ENCODE measurements at regions not wholly inside any gene's neighbourhood (a gene's known extent, or its start where the extent isn't known, plus 50 kb on each side); places are given as distances from the start of the nearest gene placed in this dataset.
"Not testable (repeated sequence)": the region's sequence is repeated elsewhere in the genome, so short reads cannot be mapped to it uniquely, and the experiment has no call there.

DNA sequence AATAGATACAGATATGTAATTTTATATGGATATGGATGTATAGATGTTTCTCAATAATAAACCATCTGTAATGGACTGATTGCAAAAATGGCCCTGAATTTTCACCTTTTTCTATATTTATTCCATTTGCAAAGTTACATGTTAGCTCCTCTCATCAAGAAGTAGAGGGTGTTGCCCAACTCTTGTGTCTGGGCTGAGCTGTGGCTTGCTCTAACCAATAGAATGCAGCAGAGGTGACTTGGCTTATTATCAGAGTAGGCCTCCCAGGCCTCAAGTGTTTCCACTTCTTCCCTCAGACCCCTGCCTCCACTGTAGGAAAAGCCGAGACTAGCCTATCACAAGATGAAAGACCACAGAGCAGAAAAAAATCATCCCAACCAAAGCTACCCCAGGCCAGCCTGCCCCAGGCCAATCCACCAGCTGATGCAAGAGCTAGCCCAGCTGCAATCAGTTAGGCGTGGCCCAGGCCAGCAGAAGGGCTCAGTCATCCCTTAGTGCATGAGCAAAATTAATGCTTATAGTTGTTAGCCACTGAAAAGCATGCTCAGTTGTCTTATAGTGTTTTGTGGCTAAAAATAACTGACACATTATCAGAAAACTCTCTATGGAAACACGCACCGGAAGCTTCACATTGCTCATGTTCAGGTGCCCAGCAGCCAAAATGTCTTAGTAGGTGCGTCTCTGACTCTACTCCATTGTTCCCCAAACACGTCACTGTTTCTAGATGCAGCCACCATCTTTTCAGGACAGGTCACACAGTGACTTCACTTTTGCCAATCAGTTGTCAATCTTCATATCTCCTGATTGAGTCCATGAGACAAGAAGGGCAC is 464.0 kb downstream of the FBXO15 start:
- DNase-seq (ENCODE audit: low spot score): no peak

- DNase-seq (ENCODE audit: low spot score): no peak
These were observed 465.7 kb downstream of the FBXO15 start for GRCh38 chr18:73681912-73682311.

DNA sequence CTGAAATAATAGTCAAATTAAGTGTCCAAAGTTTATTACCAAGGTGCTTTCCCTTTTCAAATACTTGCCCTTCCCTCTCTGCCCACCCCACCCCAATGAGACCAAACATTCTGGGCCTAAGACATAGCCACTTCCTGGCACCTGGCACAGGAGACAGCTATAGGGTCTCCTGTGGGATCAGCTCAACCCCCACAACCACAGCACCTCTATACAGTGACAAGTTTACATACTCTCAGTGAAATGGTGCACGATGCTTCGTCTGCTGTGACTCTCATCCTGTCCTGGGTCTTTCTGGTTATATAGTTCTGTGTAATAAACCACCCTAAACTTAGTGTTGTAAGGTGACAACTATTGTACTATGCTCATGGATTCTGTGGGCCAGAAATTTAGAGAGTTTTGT is 466.2 kb downstream of the FBXO15 start:
- DNase-seq (ENCODE audit: low spot score): no peak

DNA sequence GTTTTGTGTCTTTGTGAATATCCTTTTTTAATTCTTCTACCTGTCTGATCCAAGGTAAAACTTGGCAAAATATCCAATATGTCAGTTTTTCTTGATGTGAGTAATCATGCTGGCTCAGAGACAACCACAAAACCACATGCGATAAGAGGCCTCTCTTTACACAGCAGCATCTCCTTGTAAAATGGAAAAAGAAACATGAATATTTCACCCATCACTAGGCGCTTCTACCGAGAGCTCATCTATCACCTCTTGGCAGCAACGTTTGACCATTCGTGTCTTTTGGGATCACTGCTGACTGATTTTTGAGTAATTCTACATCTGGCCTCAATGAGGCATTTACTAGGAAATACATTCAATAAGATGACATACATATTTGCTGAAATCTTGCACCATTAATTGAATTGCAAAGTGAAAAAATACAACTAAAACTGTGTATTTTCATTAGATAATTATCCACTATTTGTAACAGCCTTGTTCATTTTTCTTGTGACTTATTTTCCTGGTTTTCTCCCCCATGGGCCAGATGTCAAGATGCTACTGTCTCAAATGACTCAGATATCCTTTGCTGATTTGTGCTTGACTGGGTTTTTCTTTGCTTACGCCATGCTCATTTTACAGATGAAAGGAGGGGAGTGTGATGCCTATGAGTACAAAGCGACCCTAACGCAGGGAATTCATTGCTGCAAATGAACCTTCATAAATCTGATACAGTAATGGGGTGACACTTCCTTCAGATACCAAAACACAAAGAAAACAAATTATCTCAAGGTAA is 467.5 kb downstream of the FBXO15 start:
- peak; percentile 34 for DNase-seq (ENCODE audit: low spot score)

GRCh38 chr18:73677450-73677849 is 470.2 kb downstream of the FBXO15 start:
- DNase-seq (ENCODE audit: low spot score): no peak

- no peak for DNase-seq (ENCODE audit: low spot score)
These were observed 473.3 kb downstream of the FBXO15 start for GRCh38 chr18:73674125-73674865.

GRCh38 chr18:73671480-73671879 is 476.2 kb downstream of the FBXO15 start:
- DNase-seq (ENCODE audit: low spot score): not testable (repeated sequence)

- DNase-seq (ENCODE audit: low spot score): peak; percentile 10
These were observed 477.1 kb downstream of the FBXO15 start for GRCh38 chr18:73670524-73670923.

DNA sequence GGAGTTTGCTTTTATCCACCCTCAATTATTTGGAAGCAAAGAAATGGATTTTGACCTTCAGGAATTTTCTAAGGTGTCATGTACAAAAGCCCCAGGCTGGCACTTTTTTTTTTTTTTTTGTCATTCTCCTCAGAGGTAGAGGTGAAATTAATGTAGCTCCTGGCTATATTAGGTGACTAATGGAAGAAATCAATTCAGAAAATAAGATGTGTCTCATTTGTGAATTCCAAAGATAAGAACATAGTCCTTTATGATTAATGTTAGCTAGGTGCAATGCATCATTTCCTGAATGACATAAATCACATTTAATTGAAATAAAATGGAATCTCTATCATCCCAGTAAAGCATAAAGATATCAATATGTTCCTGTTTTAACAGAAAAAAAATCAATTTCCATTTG is 477.6 kb downstream of the FBXO15 start:
- DNase-seq (ENCODE audit: low spot score): no peak

DNA sequence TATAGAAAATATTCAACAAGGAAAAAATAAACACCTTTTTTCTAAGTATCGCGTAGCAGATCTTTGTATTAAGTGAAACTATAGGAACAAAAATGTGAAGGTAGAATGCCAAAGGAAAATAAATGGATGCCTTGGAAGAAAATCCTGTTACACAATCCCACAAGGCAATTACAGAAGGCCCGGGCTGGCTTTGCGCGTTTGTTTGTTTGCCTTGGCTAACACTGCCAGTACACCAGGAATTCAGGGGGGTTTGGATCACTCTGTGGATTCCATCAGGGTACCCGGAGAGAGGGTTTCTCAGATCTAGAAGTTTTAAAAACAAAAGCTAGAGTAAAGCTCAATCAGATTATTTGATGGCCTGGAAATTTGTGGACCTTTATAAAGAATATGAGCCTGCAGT is 478.3 kb downstream of the FBXO15 start:
- no peak for DNase-seq (ENCODE audit: low spot score)

GRCh38 chr18:73668051-73668450 is 479.6 kb downstream of the FBXO15 start:
- no peak for DNase-seq (ENCODE audit: low spot score)

DNA sequence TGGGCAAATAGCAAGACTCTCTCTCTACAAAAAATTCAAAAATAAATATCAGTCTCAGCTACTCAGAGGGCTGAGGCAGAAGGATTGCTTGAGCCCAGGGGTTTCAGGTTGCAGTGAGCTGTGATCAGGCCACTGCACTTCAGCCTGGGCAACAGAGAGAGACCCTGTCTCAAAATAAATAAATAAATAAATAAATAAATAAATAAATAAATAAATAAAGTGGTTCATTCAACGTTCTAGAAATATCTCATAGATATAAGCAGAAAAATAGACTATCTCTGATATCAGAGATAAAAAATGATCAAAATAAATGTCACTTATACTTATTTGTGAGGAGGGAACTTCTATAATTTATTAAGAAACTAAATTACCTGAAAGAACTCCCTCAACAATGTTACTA is 480.9 kb downstream of the FBXO15 start:
- DNase-seq (ENCODE audit: low spot score): no peak

DNA sequence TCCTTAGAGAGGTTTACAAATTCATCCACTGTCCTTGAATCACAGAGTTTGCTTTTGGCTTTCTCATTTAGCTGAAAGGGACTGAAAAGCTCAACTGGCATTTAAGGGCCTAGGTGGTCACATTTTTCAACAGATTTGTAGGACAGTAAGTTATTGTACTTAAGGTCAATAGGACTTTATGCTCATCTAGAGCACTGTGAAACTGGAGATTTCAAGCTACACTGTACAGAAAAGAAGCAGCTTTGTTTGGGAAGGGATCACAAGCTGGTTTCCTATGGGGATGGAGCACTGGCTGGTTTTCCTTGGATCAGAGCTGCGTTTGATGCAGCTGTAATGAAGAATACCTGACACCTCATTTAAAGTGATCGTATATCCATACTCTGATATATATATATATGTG is 482.7 kb downstream of the FBXO15 start:
- DNase-seq (ENCODE audit: low spot score): no peak

DNA sequence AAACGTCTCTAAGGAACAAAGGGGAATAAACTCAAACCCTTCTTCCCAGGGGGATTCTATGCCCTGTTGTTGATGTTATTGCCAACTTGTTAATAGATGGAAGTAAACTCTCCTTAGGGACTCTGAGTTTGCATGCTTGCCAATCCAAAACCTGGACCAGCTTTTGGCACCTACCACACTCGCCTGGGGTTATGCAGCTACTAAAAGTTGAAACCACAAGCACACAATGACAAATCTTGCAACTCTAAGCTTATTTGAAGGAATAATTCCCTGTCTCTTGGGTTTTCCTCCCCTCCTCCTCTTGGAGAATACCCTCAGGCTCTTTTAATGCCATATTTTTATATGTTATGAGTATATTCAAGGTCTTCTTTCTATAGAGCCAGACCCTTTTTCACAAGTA is 484.1 kb downstream of the FBXO15 start:
- no peak for DNase-seq (ENCODE audit: low spot score)

DNA sequence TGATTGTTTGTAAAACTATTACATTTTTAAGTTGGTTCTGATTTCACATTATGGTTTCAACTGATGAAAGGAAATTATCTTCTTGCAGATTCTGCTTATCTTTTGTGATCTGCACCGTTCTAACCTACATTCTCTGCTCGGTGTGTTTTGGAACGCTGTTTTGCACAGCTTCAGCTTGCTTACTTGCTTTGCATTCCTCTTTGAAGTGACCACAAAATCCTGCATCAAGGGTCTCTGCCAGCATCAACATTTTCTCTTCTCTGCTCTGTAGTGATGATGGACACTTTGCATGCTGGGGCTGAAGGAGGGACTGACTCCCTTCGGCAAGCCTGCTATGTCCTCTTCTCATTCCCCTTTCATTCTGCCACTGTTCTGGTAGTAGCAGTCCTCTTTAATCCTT is 485.2 kb downstream of the FBXO15 start:
- DNase-seq (ENCODE audit: low spot score): no peak

DNA sequence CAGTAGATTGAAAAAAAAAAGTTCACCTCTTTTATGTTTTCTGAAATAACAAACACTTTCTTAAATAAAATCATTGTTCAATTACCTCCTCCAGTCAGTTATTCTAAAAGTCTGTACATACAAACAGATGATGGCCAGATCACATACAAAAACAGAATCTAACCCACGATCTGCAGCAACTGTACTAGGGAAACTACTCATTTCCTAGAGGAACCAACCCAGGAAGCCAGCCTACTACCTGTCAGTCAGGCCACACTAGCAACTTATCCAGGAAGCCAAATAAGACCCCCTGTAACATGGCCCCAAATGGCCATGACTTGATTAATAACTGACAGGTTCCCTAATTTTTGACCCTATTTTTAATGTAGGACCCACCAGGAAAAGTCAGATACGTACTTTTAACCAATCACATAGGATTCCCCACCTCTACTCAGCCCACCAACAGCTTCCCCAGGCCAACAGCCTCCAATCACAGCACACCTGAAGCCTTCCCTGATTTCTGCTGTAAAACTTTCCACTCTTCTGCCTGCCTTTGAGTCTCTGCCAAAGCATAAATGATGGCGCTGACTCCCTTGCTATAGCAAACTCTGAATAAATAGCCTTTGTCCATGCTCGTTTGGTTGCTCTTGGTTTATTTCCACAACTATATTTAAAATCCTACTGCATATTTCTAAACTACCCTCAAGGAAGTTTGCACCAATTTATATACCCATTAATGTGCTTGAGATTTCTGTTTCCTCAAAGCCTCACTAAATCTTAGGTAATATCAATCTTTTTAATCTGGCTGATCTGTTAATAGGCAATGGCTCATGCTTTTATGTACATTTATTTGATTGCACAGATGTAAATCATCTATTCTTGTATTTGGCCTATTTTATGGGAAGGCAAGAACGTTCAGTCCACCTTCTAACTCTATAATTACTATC is 486.4 kb downstream of the FBXO15 start:
- DNase-seq (ENCODE audit: low spot score): no peak

DNA sequence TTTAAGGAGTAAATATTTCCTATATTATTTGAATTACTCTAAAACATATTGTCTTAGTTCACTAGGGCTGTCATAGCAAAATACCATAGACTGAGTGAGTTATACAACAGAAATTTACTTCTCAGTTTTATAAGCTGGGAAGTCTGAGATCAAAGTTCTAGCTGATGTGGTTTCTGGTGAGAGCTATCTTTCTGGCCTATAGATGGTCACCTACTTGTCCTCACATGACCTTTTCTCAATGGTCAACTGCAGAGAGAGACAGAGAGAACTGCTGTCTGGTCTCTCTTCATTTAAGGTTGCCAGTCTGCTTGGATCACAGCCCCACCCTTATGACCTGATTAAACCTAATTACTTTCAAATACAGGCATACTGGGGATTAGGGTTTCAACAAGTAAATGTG is 490.9 kb downstream of the FBXO15 start:
- no peak for DNase-seq (ENCODE audit: low spot score)

DNA sequence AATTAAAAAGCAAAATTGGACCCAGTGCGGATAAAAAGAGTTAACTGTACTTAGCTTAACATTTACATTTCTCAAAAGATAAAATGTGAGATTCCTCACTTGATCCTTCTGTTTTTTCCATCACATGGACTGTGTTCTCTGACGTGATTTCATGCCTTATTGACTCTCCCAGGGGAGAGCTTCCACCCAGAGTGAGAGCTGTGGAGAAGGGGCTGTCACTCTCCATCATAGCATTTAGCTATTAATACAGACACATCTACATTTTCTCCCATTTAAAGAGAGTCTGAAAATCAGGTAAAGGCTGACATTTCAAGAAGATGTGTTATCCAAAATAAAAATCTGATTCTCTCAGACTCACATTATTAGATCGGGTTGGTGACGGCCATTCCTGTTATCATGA is 493.8 kb downstream of the FBXO15 start:
- DNase-seq (ENCODE audit: low spot score): no peak

DNA sequence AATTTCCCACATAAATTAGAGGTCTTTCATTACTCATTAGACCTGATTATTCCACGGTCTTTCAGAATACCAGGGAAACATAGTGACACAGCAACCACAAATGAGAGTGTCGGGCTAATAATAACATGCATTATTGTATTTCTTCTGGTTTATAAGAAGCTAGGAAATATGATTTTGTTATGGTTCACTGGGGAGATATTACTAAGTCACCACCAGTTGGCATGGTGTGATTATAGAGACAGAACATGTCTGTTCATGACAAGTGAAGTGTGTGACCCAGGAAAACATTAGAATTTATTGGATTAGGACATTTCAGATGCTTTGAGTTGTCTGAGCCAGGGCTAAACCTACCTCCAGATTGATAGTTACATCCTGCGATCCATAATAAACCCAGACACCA is 494.4 kb downstream of the FBXO15 start:
- no peak for DNase-seq (ENCODE audit: low spot score)

DNA sequence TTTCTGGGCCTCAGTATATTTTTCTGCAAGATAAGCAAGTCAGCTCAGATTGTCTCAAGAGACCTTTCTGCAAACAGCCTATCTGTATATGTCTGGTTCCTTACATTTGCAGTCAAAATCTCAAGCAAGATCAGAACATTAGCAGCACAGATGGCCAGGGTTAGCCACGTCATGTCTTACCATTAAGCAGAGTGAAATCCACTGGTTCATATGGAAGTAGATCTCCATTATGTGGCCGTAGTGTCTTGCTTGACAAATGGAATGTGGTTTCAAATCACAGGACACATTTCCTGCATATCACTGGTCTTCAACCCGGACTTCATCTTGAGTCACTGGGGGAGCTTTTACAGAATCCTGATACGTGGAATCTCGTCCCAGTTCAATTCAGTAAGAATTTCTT is 500.2 kb downstream of the FBXO15 start:
- peak; percentile 7 for DNase-seq (ENCODE audit: low spot score)

GRCh38 chr18:73646772-73647171 is 500.9 kb downstream of the FBXO15 start:
- peak; percentile 51 for DNase-seq (ENCODE audit: low spot score)
